Head of caudate nucleus (tissue), 42 donors: ENCODE measurements at regions not wholly inside any gene's neighbourhood (a gene's known extent, or its start where the extent isn't known, plus 50 kb on each side); places are given as distances from the start of the nearest gene placed in this dataset.

ENCODE experiments used
- DNase-seq, 42 donors: peaks; one replicate each; pipeline versions ENCODE4 v3.0.0 to v3.0.0-alpha.2; 2020 to 2021; ENCODE audit warnings: mixed read lengths in 7 of 42
- intact Hi-C: fragments of 100-400 bp; cut with DNase I; formaldehyde crosslinking; loops from one replicate; pipeline ENCODE4 v1.15.0; 2022

GRCh38 chr4:8706216-8707044 lies 113.9 kb downstream of the CPZ start:
- intact Hi-C loops = no loop called here
- peak in 12 of 42 donors; percentile 1 to 22 (median 8) for DNase-seq

GRCh38 chr4:8705161-8706145 lies 112.9 kb downstream of the CPZ start:
- peak in 15 of 42 donors; percentile 1 to 34 (median 10) for DNase-seq
- intact Hi-C loops = no loop called here

- DNase-seq = peak in 11 of 42 donors; percentile 0 to 31 (median 11)
- intact Hi-C loops = no loop called here
Measured at GRCh38 chr4:8704632-8705031, 112.1 kb downstream of the CPZ start.

GRCh38 chr4:8703857-8704495 lies 111.4 kb downstream of the CPZ start:
- DNase-seq = peak in 12 of 42 donors; percentile 0 to 32 (median 8)
- intact Hi-C loops = no loop called here

- peak in 10 of 42 donors; percentile 2 to 24 (median 7) for DNase-seq
- intact Hi-C loops = no loop called here
Measured at GRCh38 chr4:8703401-8703696, 110.8 kb downstream of the CPZ start.

GRCh38 chr4:8702516-8703400 lies 110.2 kb downstream of the CPZ start:
- intact Hi-C loops = no loop called here
- DNase-seq = peak in 13 of 42 donors; percentile 2 to 32 (median 11)

GRCh38 chr4:8702020-8702495 lies 109.5 kb downstream of the CPZ start:
- DNase-seq = peak in 9 of 42 donors; percentile 3 to 29 (median 11)
- intact Hi-C loops = no loop called here

- DNase-seq = peak in 8 of 42 donors; percentile 2 to 28 (median 10)
- intact Hi-C loops = no loop called here
Measured at GRCh38 chr4:8701126-8702019, 108.8 kb downstream of the CPZ start.

- intact Hi-C loops = no loop called here
- peak in 9 of 42 donors; percentile 1 to 38 (median 18) for DNase-seq
Measured at GRCh38 chr4:8700531-8700930, 108.0 kb downstream of the CPZ start.

GRCh38 chr4:8699479-8700145 lies 107.0 kb downstream of the CPZ start:
- intact Hi-C loops = no loop called here
- peak in 9 of 42 donors; percentile 10 to 40 (median 20) for DNase-seq

- intact Hi-C loops = no loop called here
- DNase-seq = peak in 4 of 42 donors; percentile 4 to 10 (median 5)
Measured at GRCh38 chr4:8699063-8699385, 106.5 kb downstream of the CPZ start.

- intact Hi-C loops = no loop called here
- peak in 9 of 42 donors; percentile 3 to 27 (median 11) for DNase-seq
Measured at GRCh38 chr4:8698341-8699062, 105.9 kb downstream of the CPZ start.

GRCh38 chr4:8697826-8698225 lies 105.3 kb downstream of the CPZ start:
- intact Hi-C loops = no loop called here
- peak in 9 of 42 donors; percentile 2 to 22 (median 7) for DNase-seq

GRCh38 chr4:8696369-8697127 lies 104.0 kb downstream of the CPZ start:
- peak in 7 of 42 donors; percentile 3 to 26 (median 15) for DNase-seq
- intact Hi-C loops = no loop called here
